Nephron progenitor cell (in vitro differentiated cells): ENCODE measurements at regions not wholly inside any gene's neighbourhood (a gene's known extent, or its start where the extent isn't known, plus 50 kb on each side); places are given as distances from the start of the nearest gene placed in this dataset.

Source experiments
- DNase-seq: peaks from one replicate; pipeline ENCODE4 v3.0.0; 2021
- H3K27ac Mint-ChIP-seq: 2 replicates; pipeline ENCODE4 v1.8.0; 2021; ENCODE audit warnings: mild to moderate bottlenecking, moderate library complexity, mixed read lengths
- H3K27me3 Mint-ChIP-seq: 2 replicates; pipeline ENCODE4 v1.8.0; 2021; ENCODE audit warnings: mild to moderate bottlenecking, low read depth, mixed read lengths; ENCODE audit not compliant: poor library complexity
- H3K36me3 Mint-ChIP-seq: 2 replicates; pipeline ENCODE4 v1.8.0; 2021; ENCODE audit warnings: low read depth, mixed read lengths
- H3K4me1 Mint-ChIP-seq: 2 replicates; pipeline ENCODE4 v1.8.0; 2021; ENCODE audit warnings: mixed read lengths
- H3K4me3 Mint-ChIP-seq: 2 replicates; pipeline ENCODE4 v1.8.0; 2021; ENCODE audit warnings: mild to moderate bottlenecking, moderate library complexity, mixed read lengths
- H3K9me3 Mint-ChIP-seq: 2 replicates; pipeline ENCODE4 v1.8.0; 2021; ENCODE audit warnings: mild to moderate bottlenecking, moderate library complexity, mixed read lengths
- CTCF ChIP-seq: fragments of 200-600 bp; sonication (generic); IDR thresholded peaks from 2 replicates; pipeline ENCODE4 v1.5.0; 2021; ENCODE audit warnings: antibody characterized with exemption

GRCh38 chr2:153349603-153350002 is 129.0 kb downstream of the RPRM start:
- Mint-ChIP-seq H3K4me1 (no peaks in the 10 kb centered on the region), H3K27me3 (no peaks in the 10 kb centered on the region), H3K4me3 (no peak overlapping the region), H3K36me3 (no peaks in the 10 kb centered on the region), H3K9me3 (peaks cover 14% of the 10 kb centered on the region), H3K27ac (no peak overlapping the region)
- DNase-seq = no peak
- no peak for TF ChIP-seq CTCF

DNA sequence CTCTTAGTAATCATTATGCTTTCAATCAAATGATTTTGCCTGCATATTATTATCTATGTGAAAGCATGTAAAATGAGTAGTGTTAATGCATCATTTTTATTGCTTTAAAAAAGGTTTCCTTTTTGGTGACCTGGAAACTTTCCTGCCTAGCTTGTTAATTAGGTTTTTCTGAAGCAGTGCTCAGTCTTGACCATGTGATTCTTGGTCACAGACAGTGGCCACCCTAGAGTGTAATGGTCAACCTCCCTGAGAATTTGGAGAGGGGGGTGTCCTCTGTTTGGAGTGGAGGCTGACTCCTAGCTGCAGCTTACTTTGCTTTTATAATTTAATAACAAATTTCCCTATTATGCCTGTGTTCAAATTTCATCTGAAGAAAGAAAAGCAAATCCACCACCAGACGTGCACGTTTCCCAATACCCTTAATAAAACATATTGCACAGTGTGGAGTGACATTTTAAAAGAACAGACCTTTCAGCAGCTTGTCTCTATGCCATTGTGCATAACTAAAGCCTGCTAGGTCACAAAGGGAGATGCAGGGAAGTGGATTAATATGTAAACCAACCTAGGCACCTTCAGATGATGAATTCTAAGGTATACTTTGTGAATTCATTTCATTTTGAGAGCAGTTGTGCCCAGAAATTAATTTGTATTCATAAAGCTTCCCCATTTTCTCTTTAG is 130.6 kb downstream of the RPRM start:
- no peak for DNase-seq
- H3K4me3 Mint-ChIP-seq = no peak overlapping the region
- no peaks in the 10 kb centered on the region for H3K4me1 Mint-ChIP-seq
- no peaks in the 10 kb centered on the region for H3K36me3 Mint-ChIP-seq
- no peak overlapping the region for H3K27ac Mint-ChIP-seq
- no peaks in the 10 kb centered on the region for H3K27me3 Mint-ChIP-seq
- peaks cover 14% of the 10 kb centered on the region for H3K9me3 Mint-ChIP-seq
- no peak for TF ChIP-seq CTCF

DNA sequence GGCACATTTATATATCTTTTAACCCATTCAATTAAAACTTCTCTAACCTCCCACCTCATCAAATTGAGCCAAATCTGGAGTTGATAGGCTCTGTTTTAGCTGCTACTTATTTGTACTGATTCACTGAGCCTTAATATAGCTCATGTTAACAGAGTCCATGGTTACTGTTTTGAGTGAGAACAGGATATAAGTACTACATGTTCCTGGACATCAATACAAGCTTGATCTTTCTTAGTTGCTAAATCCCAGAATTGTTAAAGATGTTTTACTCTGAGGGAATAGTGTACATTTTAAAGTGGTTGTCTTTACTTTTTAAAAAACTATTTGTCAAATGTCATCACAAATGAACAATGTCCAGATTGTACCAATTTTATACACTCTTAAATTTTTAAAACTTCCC is 157.7 kb downstream of the RPRM start:
- no peak for TF ChIP-seq CTCF
- H3K27me3 Mint-ChIP-seq = peaks cover 6% of the 10 kb centered on the region
- no peak overlapping the region for H3K27ac Mint-ChIP-seq
- DNase-seq = no peak
- H3K9me3 Mint-ChIP-seq = peaks cover 25% of the 10 kb centered on the region
- H3K4me3 Mint-ChIP-seq = no peak overlapping the region
- no peaks in the 10 kb centered on the region for H3K4me1 Mint-ChIP-seq
- H3K36me3 Mint-ChIP-seq = no peaks in the 10 kb centered on the region

GRCh38 chr2:153311432-153311831 is 167.1 kb downstream of the RPRM start:
- no peak for DNase-seq
- Mint-ChIP-seq H3K4me1 (peaks cover 7% of the 10 kb centered on the region), H3K4me3 (no peak overlapping the region), H3K9me3 (peaks cover 3% of the 10 kb centered on the region), H3K27me3 (no peaks in the 10 kb centered on the region), H3K36me3 (no peaks in the 10 kb centered on the region), H3K27ac (no peak overlapping the region)
- no peak for TF ChIP-seq CTCF

- DNase-seq = no peak
- no peaks in the 10 kb centered on the region for H3K27me3 Mint-ChIP-seq
- no peak overlapping the region for H3K27ac Mint-ChIP-seq
- TF ChIP-seq CTCF = no peak
- H3K4me3 Mint-ChIP-seq = no peak overlapping the region
- peaks cover 5% of the 10 kb centered on the region for H3K9me3 Mint-ChIP-seq
- H3K4me1 Mint-ChIP-seq = peaks cover 7% of the 10 kb centered on the region
- no peaks in the 10 kb centered on the region for H3K36me3 Mint-ChIP-seq
Measured at GRCh38 chr2:153308466-153308865, 170.1 kb downstream of the RPRM start.

DNA sequence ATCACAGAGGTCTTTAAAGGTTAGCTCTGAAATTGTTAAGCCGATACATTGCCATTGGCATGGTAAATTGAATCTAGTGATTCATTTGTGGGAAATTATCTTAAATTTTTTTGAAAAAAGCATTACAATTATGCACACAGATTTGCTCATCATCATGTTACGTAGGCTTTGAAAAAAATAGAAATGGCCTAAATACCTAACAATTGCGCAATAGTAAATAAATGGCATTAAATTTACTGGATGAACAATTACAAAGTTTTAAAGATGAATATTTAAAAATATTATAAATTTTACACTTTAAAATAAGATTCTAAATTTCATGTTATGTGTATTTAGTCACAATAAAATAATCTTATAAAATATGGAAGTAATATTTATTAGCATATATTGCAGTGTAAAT is 171.3 kb downstream of the RPRM start:
- H3K4me3 Mint-ChIP-seq = no peak overlapping the region
- DNase-seq = no peak
- no peaks in the 10 kb centered on the region for H3K27me3 Mint-ChIP-seq
- H3K27ac Mint-ChIP-seq = no peak overlapping the region
- TF ChIP-seq CTCF = no peak
- H3K9me3 Mint-ChIP-seq = peaks cover 13% of the 10 kb centered on the region
- H3K4me1 Mint-ChIP-seq = peaks cover 7% of the 10 kb centered on the region
- H3K36me3 Mint-ChIP-seq = no peaks in the 10 kb centered on the region
